Iris pigment epithelial cell (primary cell): ENCODE measurements at regions not wholly inside any gene's neighbourhood (a gene's known extent, or its start where the extent isn't known, plus 50 kb on each side); places are given as distances from the start of the nearest gene placed in this dataset.

ENCODE experiments used
- DNase-seq: peaks from one replicate; pipeline ENCODE4 v3.0.0-alpha.2; 2011; ENCODE audit warnings: low read depth

DNA sequence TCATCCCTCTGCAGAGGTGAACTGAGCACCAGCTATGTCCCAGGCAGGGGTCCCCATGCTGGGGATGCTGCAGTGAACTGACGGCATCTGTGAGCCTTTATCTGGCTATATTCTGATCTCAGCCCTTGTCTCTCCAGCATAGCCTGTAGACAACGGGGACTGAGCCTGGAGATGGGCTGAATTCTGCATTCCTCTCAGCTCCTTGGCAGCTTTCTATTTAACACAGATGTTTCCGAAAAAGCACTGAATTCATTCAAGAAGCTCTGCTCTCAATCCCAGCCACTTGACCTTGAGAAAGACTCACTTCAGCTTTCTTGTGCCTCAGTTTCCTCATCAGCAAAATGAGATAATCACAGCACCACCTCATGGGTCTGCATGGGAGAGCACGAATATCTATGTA is 204.4 kb upstream of the PMEPA1 start:
- DNase-seq, result no peak

DNA sequence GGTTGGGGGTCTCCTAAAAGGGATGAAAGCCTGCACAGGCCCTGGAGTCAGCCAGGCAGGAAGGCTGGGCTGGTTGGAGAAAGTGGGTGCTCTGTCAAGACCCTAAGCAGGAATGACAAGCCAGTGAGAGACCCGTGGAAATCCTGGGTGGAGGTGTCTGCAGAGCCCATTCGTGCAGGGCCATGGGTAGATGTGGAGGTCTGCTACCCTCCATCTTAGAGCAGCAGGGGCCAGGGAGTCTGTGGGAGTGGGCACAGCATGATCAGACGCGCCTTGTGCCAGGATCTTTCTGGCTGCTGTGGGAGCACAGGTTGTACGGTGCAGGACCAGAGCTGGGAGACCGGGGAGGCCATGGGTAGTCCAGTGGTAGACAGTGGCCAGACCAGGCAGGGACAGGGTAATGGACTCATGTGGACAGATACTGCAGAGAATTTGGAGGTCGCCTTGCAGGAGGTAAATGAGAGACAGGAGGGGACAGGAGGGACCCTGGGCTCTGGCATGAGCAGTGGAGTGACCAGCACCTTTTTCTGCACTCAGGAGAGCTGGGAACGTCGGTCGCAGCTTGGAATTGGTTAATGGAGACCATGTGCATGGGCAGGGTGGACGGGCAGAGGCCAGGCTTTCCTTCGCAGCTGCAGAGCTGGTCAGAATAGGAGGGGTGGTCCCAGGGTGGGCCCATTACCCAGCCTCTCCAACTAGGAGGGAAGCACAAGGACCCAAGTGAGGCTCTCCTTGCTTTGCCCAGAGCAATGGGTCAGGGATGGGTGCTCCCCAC is 203.5 kb upstream of the PMEPA1 start:
- no peak for DNase-seq

GRCh38 chr20:57912227-57912582 is 202.4 kb upstream of the PMEPA1 start:
- no peak for DNase-seq

- no peak for DNase-seq
Observed at GRCh38 chr20:57911512-57912226, 201.9 kb upstream of the PMEPA1 start.

DNA sequence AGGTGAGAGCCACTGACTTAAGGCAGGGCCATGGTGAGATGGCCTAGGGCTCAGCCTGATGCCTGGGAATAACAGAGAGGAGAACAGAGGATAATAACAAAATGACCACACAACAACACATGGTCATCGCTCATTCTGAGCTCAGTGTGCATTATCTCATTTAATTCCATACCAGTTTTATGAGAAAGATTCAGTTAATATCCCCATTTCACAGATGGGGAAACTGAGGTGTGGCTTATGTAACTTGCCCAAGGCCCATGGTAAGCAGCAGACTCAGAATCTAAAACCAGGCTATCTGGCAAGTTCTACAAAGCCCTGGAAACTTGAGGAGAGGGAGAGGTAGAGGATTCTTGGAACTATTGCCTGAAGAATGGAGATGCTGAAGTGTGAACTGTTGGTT is 200.9 kb upstream of the PMEPA1 start:
- DNase-seq, result no peak

DNA sequence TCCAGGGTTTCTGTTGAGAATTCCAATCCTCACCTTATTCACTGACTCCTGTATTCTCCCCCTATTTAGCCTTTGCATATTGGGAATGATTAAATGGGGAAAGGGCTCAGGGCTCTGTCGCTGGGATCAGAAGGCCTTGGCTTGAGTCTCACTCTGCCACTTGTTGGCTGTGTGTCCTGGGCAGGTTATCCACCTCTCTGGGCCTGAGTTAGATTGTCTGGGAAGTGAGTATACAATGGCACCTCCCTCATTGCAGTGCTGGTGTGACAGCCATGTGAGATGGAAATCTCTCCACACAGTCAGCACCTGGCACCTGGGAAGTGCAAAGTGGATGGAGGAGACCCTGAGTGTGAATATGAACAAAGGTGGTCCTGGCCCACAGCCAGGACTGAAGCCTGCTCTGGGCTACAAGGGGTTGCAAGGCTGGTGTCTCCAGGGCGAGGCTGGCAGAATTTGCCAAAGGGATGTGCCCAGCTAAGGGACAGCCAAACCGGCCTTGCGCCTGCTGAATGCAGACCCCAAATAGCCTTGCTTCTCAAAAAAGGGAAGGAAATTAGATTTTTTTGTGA is 200.0 kb upstream of the PMEPA1 start:
- DNase-seq, result no peak

- DNase-seq, result no peak
Observed at GRCh38 chr20:57908704-57909630, 199.2 kb upstream of the PMEPA1 start.

DNA sequence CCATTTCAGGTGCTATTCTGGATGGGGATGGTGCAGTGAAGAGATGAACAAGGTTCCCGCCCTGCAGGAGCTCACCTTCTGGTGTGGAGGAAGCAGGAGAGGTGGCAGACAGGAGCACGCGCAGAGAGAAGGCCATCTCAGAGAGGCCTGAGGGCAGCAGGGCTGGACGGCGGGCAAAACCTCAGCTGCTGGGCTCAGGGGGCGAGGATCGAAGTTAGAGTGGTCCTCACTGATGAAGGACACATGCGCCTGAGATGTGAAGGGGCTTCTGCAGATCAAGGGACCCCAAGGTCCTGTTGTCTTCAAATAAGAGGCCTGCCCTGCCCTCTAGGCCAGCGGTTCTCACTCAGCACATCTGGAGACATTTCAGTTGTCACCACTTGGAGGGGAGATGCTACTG is 198.4 kb upstream of the PMEPA1 start:
- no peak for DNase-seq

GRCh38 chr20:57907131-57908000 is 197.6 kb upstream of the PMEPA1 start:
- DNase-seq, result no peak

DNA sequence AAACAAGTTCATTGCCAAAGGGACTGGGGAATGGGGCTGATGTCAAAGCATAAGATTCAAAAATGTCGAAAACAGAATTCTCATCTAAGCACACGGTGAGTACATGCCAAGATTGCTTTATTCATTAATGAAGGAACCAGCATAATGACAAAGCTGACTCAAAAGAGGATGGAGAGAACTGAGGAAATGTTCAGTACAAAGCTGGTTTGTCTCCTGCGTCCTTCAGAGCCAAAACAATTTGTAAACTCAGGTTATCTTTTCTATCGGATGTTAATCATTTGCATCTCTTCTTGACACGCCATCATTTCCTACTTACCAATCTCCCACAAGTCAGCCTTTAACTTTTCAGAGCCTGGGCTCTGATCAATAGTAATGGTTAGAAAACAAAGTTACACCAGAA is 195.6 kb upstream of the PMEPA1 start:
- no peak for DNase-seq

DNA sequence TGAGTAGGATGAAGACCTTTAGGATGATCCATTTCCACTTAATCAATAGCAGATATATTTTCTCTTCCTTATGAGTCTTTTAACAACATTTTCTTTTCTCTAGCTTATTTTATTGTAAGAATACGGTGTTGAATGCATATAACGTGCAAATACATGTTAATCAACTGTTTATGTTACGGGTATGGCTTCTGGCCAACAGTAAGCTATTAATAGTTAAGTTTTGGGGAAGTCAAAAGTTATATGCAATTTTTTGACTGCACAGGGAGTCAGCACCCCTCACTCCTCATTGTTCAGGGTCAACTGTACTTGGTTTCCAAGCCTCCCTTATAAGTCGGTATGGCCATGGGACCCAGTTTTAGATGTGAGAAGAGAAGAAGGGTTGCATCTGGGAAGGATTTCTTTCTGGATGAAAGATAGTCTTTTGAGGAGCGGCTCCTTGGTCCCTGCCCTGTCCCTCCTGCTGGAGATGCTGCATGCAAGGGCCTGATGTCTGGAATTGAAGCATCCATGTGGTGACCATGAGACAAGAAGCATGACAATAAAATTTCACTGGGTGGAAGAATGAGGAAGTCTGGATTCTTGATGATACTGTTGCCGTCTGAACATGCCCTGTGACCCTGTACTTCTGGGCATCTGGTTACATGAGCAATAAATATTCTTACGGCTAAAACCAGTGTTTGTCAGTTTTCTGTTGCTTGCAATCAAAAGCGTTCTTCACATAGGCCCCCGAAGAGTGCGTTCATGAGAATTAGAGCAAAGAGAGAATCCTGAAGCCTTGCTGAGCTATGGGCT is 194.7 kb upstream of the PMEPA1 start:
- no peak for DNase-seq

- peak; percentile 69 for DNase-seq
Observed at GRCh38 chr20:57902473-57902872, 192.7 kb upstream of the PMEPA1 start.

DNA sequence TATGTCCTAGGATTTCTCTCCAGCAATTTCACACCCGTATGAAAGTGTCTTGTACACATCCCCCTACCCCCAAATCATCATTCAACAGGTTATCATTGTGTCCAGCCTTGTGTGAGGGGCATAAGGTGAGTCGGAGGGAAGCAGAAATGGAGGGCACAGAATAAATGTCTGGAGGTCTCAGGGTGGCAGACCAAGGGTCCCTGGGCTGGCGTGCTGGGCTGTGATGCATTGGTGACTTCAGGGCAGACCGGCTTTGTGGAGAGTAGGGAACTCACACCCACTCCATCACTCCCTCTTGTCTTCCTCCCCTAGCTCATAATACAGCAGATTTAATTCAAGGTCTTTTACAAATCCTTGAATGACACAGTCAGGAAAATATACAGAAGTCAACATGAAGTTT is 191.7 kb upstream of the PMEPA1 start:
- no peak for DNase-seq

DNA sequence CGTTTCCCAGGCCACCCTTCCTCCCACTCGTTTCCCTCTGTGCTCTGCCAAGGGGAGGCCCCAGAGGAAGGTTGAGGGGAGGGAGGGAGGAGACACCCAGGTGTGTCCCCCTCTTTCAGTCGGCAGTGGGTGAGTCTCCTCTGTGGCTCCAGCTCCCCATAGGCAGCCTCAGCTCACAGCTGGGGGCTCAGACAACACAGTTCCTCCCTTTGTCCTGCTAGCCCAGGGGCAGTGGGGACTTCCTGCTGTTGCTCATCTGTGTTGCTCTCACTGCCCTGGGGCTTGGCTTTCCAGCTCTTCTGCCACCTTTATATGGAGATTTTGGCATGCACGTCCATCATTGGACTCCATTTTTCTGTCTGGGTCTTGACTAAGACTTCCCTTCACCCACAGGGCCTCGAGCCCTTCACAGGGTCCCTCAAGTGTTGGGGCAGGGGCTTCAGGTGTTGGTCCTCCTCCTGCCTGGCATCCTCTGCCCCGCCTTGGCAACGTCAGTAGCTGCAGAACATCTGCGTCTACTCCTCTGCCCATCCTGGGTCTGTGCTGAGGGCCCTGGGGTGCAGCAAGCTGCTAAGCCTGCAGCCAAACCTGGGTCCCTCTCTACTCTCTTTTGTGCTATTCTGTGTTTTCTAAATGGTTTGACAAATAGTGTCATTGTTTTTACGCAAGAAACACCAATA is 190.6 kb upstream of the PMEPA1 start:
- DNase-seq, result no peak

- DNase-seq, result no peak
Observed at GRCh38 chr20:57899554-57899953, 189.7 kb upstream of the PMEPA1 start.

GRCh38 chr20:57898332-57898731 is 188.5 kb upstream of the PMEPA1 start:
- DNase-seq, result no peak

- DNase-seq, result no peak
Observed at GRCh38 chr20:57897891-57898290, 188.1 kb upstream of the PMEPA1 start.

- no peak for DNase-seq
Observed at GRCh38 chr20:57897156-57897874, 187.5 kb upstream of the PMEPA1 start.

GRCh38 chr20:57896563-57896962 is 186.7 kb upstream of the PMEPA1 start:
- no peak for DNase-seq
